Thymus (tissue), 11 donors: ENCODE measurements at regions not wholly inside any gene's neighbourhood (a gene's known extent, or its start where the extent isn't known, plus 50 kb on each side); places are given as distances from the start of the nearest gene placed in this dataset.

Experiments
- DNase-seq, 9 donors: peaks; one replicate each; pipeline ENCODE4 v3.0.0-alpha.2; 2013; ENCODE audit warnings: low spot score in 9 of 9, low read depth in 6 of 9, missing footprints in 1 of 9
- H3K27ac ChIP-seq, 2 donors: one replicate each; pipeline ENCODE4 v1.5.1; 2013; ENCODE audit warnings: control low read depth in 1 of 2, low read depth in 1 of 2, low read length in 1 of 2, mild to moderate bottlenecking in 1 of 2, moderate library complexity in 1 of 2
- H3K27me3 ChIP-seq, 2 donors: one replicate each; pipeline ENCODE4 v1.5.1; 2013; ENCODE audit warnings: low read length in 1 of 2; ENCODE audit not compliant: control insufficient read depth in 2 of 2, insufficient read depth in 1 of 2
- H3K36me3 ChIP-seq, 2 donors: one replicate each; pipeline ENCODE4 v1.5.1; 2013; ENCODE audit warnings: low read length in 1 of 2, mild to moderate bottlenecking in 1 of 2, moderate library complexity in 1 of 2; ENCODE audit not compliant: control insufficient read depth in 2 of 2, insufficient read depth in 2 of 2
- H3K4me1 ChIP-seq, 2 donors: one replicate each; pipeline ENCODE4 v1.5.1; 2013; ENCODE audit warnings: low read length in 2 of 2; ENCODE audit not compliant: control insufficient read depth in 2 of 2, insufficient read depth in 2 of 2
- H3K4me3 ChIP-seq, 2 donors: one replicate each; pipeline ENCODE4 v1.5.1; 2013; ENCODE audit warnings: low read length in 2 of 2, control low read depth in 1 of 2, mild to moderate bottlenecking in 1 of 2
- H3K9me3 ChIP-seq, 2 donors: one replicate each; pipeline ENCODE4 v1.5.1; 2013; ENCODE audit warnings: low read length in 1 of 2, mild to moderate bottlenecking in 1 of 2; ENCODE audit not compliant: control insufficient read depth in 2 of 2, insufficient read depth in 1 of 2
- WGBS: extraction: QIAGEN DNeasy Blood & Tissue Kit; methylation state at CpG from one replicate; pipeline ENCODE4 v1.1.7; 2013; 5-methylcytosine and 5-hydroxymethylcytosine counted together
- donor health status: healthy.

- no peaks in the 10 kb centered on the region for H3K9me3 ChIP-seq
- 96% methylated on average over 1 of the region's 1 CpG for WGBS
- no peak for DNase-seq
- no peaks in the 10 kb centered on the region for H3K4me1 ChIP-seq
- H3K36me3 ChIP-seq = no peaks in the 10 kb centered on the region
- no peak overlapping the region for H3K4me3 ChIP-seq
- no peak overlapping the region for H3K27ac ChIP-seq
- H3K27me3 ChIP-seq = no peaks in the 10 kb centered on the region
Observed at GRCh38 chr3:4140921-4141320, 162.2 kb upstream of the SETMAR start.

- no peaks in the 10 kb centered on the region for H3K4me1 ChIP-seq
- no peaks in the 10 kb centered on the region for H3K36me3 ChIP-seq
- no peaks in the 10 kb centered on the region for H3K27me3 ChIP-seq
- DNase-seq = no peak
- no peak overlapping the region for H3K27ac ChIP-seq
- no peak overlapping the region for H3K4me3 ChIP-seq
- H3K9me3 ChIP-seq = no peaks in the 10 kb centered on the region
- WGBS = 88% methylated on average over 3 of the region's 3 CpGs
Observed at GRCh38 chr3:4147556-4148118, 155.5 kb upstream of the SETMAR start.

GRCh38 chr3:4149296-4149695, 153.9 kb upstream of the SETMAR start:
- no peak for DNase-seq
- Histone ChIP-seq H3K36me3 (no peaks in the 10 kb centered on the region), H3K9me3 (no peaks in the 10 kb centered on the region), H3K4me3 (no peak overlapping the region), H3K27me3 (no peaks in the 10 kb centered on the region), H3K4me1 (no peaks in the 10 kb centered on the region), H3K27ac (no peak overlapping the region)
- WGBS = 96% methylated on average over 2 of the region's 2 CpGs

- 93% methylated on average over 5 of the region's 5 CpGs for WGBS
Observed at GRCh38 chr3:4150816-4151215, 152.4 kb upstream of the SETMAR start.

GRCh38 chr3:4151859-4152258, 151.3 kb upstream of the SETMAR start:
- H3K27me3 ChIP-seq = no peaks in the 10 kb centered on the region
- no peak for DNase-seq
- H3K36me3 ChIP-seq = no peaks in the 10 kb centered on the region
- WGBS = 97% methylated on average over 1 of the region's 1 CpG
- H3K27ac ChIP-seq = no peak overlapping the region
- H3K4me3 ChIP-seq = no peak overlapping the region
- H3K4me1 ChIP-seq = no peaks in the 10 kb centered on the region
- no peaks in the 10 kb centered on the region for H3K9me3 ChIP-seq

More at GRCh38 chr3:4150816-4151215, 152.4 kb upstream of the SETMAR start:
- Histone ChIP-seq H3K4me1 (no peaks in the 10 kb centered on the region), H3K27me3 (no peaks in the 10 kb centered on the region), H3K36me3 (no peaks in the 10 kb centered on the region), H3K27ac (no peak overlapping the region), H3K4me3 (no peak overlapping the region), H3K9me3 (no peaks in the 10 kb centered on the region)
- DNase-seq = no peak

- Histone ChIP-seq H3K27ac (no peak overlapping the region), H3K4me1 (no peaks in the 10 kb centered on the region), H3K4me3 (no peak overlapping the region), H3K36me3 (no peaks in the 10 kb centered on the region), H3K9me3 (no peaks in the 10 kb centered on the region), H3K27me3 (no peaks in the 10 kb centered on the region)
- no peak for DNase-seq
- 96% methylated on average over 1 of the region's 1 CpG for WGBS
Observed at GRCh38 chr3:4153771-4154170, 149.4 kb upstream of the SETMAR start.

- no peaks in the 10 kb centered on the region for H3K9me3 ChIP-seq
- no peaks in the 10 kb centered on the region for H3K27me3 ChIP-seq
- no peak for DNase-seq
- H3K27ac ChIP-seq = no peak overlapping the region
- H3K4me1 ChIP-seq = no peaks in the 10 kb centered on the region
- 96% methylated on average over 2 of the region's 2 CpGs for WGBS
- H3K36me3 ChIP-seq = no peaks in the 10 kb centered on the region
- no peak overlapping the region for H3K4me3 ChIP-seq
Observed at GRCh38 chr3:4158329-4158728, 144.8 kb upstream of the SETMAR start.

- H3K9me3 ChIP-seq = no peaks in the 10 kb centered on the region
- 60% methylated on average over 1 of the region's 1 CpG for WGBS
- H3K4me1 ChIP-seq = no peaks in the 10 kb centered on the region
- DNase-seq = no peak
- no peaks in the 10 kb centered on the region for H3K27me3 ChIP-seq
- no peaks in the 10 kb centered on the region for H3K36me3 ChIP-seq
- no peak overlapping the region for H3K27ac ChIP-seq
- H3K4me3 ChIP-seq = no peak overlapping the region
Observed at GRCh38 chr3:4162096-4162495, 141.1 kb upstream of the SETMAR start.

GRCh38 chr3:4163011-4163410, 140.2 kb upstream of the SETMAR start:
- Histone ChIP-seq H3K27ac (no peak overlapping the region), H3K27me3 (no peaks in the 10 kb centered on the region), H3K4me1 (no peaks in the 10 kb centered on the region), H3K4me3 (no peak overlapping the region), H3K9me3 (no peaks in the 10 kb centered on the region), H3K36me3 (no peaks in the 10 kb centered on the region)
- 93% methylated on average over 2 of the region's 2 CpGs for WGBS
- no peak for DNase-seq

GRCh38 chr3:4166540-4166939, 136.6 kb upstream of the SETMAR start:
- Histone ChIP-seq H3K9me3 (no peaks in the 10 kb centered on the region), H3K27ac (no peak overlapping the region), H3K36me3 (no peaks in the 10 kb centered on the region), H3K27me3 (no peaks in the 10 kb centered on the region), H3K4me1 (no peaks in the 10 kb centered on the region), H3K4me3 (no peak overlapping the region)
- DNase-seq = no peak
- 96% methylated on average over 5 of the region's 5 CpGs for WGBS
